Psoas muscle (tissue), 7 donors: ENCODE measurements at regions not wholly inside any gene's neighbourhood (a gene's known extent, or its start where the extent isn't known, plus 50 kb on each side); places are given as distances from the start of the nearest gene placed in this dataset.

Source experiments
- ATAC-seq, 4 donors: fragments of 200-7000 bp; cut with Tn5 transposase; one replicate each; pipeline ENCODE4 v1.9.1; 2020; ENCODE audit warnings: moderate library complexity in 3 of 4, mild to moderate bottlenecking in 2 of 4
- DNase-seq, 2 donors: peaks; one replicate each; pipeline ENCODE4 v3.0.0-alpha.2; 2020
- H3K27ac ChIP-seq: fragments of 200-600 bp; one replicate; pipeline ENCODE4 v1.8.0; 2022
- H3K27me3 ChIP-seq, 3 donors: fragments of 200-600 bp in 1 of 3; one replicate each; pipeline versions ENCODE4 v1.6.1 to v1.8.0; 2013 to 2022; ENCODE audit warnings: low read length in 2 of 3, mild to moderate bottlenecking in 2 of 3, moderate library complexity in 1 of 3; ENCODE audit not compliant: insufficient read depth in 3 of 3
- H3K36me3 ChIP-seq, 2 donors: fragments of 200-600 bp in 1 of 2; one replicate each; pipeline versions ENCODE4 v1.6.1 to v1.8.0; 2013 to 2022; ENCODE audit warnings: low read depth in 1 of 2, mild to moderate bottlenecking in 1 of 2, moderate library complexity in 1 of 2; ENCODE audit not compliant: insufficient read depth in 1 of 2
- H3K4me1 ChIP-seq: fragments of 200-600 bp; one replicate; pipeline ENCODE4 v1.8.0; 2022
- H3K4me3 ChIP-seq: fragments of 200-600 bp; one replicate; pipeline ENCODE4 v1.8.0; 2022; ENCODE audit warnings: mild to moderate bottlenecking
- H3K9me3 ChIP-seq: fragments of 200-600 bp; one replicate; pipeline ENCODE4 v1.8.0; 2022
- WGBS, 3 donors: extraction: QIAGEN DNeasy Blood & Tissue Kit; methylation state at CpG; one replicate each; pipeline versions ENCODE4 v1.1.6 to v1.1.7; 2013; 5-methylcytosine and 5-hydroxymethylcytosine counted together
- intact Hi-C, 2 donors: fragments of 100-400 bp; cut with DNase I; formaldehyde crosslinking; loops; one replicate each; pipeline versions ENCODE4 v1.11.0 to v1.14.2; 2022
- TF ChIP-seq, protein P1 (sequence below): fragments of 200-600 bp; IDR thresholded peaks from one replicate; pipeline ENCODE4 v1.8.0; 2022; ENCODE audit warnings: antibody characterized with exemption
- donor health status: healthy with polysubstance abuse.
- donor health status: DM: no; HTN: no; CAD: no; lungs with moderate emphysema.
- donor health status: Bipolar disorder and iron deficiency.
- donor health status: healthy.
- donor health status: DM: yes; HTN: yes; CAD: no.
- donor health status: DM: no; HTN: no; CAD: no.
- donor health status: DM: yes; HTN: yes; CAD: no.

DNA sequence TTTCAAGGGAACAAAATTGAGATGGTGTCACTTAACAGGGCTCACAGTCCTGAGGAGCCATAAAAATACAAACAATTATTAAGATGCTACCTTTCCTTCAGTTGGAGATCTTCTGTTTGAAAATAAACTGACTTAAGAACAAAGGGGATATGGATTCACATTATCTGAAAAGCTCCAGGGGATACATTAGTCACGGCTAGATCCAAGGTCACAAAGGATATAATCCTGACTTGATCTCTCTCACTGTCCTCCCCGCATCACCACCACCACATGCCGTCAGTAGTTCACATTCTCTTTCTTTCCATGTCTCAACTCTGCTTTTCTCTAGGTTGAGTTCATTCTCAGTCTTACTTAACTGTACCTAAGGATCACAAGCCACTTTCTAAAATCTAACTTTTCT lies 530.4 kb upstream of the MARCKS start:
- Histone ChIP-seq H3K27me3 (no peaks in the 10 kb centered on the region), H3K4me3 (no peak overlapping the region), H3K4me1 (no peaks in the 10 kb centered on the region), H3K9me3 (no peaks in the 10 kb centered on the region), H3K27ac (no peak overlapping the region), H3K36me3 (no peaks in the 10 kb centered on the region)
- ATAC-seq (no peak), DNase-seq (no peak)
- TF ChIP-seq, protein P1, sequence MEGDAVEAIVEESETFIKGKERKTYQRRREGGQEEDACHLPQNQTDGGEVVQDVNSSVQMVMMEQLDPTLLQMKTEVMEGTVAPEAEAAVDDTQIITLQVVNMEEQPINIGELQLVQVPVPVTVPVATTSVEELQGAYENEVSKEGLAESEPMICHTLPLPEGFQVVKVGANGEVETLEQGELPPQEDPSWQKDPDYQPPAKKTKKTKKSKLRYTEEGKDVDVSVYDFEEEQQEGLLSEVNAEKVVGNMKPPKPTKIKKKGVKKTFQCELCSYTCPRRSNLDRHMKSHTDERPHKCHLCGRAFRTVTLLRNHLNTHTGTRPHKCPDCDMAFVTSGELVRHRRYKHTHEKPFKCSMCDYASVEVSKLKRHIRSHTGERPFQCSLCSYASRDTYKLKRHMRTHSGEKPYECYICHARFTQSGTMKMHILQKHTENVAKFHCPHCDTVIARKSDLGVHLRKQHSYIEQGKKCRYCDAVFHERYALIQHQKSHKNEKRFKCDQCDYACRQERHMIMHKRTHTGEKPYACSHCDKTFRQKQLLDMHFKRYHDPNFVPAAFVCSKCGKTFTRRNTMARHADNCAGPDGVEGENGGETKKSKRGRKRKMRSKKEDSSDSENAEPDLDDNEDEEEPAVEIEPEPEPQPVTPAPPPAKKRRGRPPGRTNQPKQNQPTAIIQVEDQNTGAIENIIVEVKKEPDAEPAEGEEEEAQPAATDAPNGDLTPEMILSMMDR = no peak
- 87 to 88% (median 88%) methylated on average over 3 of the region's 3 CpGs for WGBS, 3 donors
- intact Hi-C loops = no loop called here

DNA sequence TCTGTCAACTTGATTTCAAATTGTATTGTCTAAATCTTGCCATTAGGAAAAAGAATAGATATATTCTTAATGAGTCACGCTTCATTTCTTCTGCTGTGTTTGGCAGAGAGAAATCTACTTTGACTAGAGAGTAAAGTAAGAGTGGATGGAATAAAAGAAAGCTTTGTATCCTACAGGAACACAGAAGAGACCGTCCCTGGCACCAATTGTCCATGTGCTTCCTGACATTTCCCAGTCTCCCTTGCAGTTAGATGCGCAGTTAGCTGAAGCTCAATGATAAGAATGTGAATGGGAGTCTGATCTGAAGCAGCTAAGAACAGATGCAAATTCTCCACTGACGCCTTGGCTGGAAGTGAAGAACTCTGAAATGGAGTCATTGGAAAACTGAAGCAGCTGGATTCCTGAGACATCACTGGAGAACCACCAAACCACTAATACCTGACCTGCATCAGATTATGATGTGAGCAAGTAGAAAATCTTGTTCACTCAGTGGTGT lies 528.2 kb upstream of the MARCKS start:
- Histone ChIP-seq H3K36me3 (no peaks in the 10 kb centered on the region), H3K4me3 (no peak overlapping the region), H3K9me3 (no peaks in the 10 kb centered on the region), H3K27me3 (no peaks in the 10 kb centered on the region), H3K27ac (no peak overlapping the region), H3K4me1 (no peaks in the 10 kb centered on the region)
- no peak for DNase-seq
- ATAC-seq = no peak
- intact Hi-C loops = no loop called here
- TF ChIP-seq, protein P1 = no peak
- WGBS, 3 donors = 62 to 72% (median 62%) methylated on average over 4 of the region's 4 CpGs

DNA sequence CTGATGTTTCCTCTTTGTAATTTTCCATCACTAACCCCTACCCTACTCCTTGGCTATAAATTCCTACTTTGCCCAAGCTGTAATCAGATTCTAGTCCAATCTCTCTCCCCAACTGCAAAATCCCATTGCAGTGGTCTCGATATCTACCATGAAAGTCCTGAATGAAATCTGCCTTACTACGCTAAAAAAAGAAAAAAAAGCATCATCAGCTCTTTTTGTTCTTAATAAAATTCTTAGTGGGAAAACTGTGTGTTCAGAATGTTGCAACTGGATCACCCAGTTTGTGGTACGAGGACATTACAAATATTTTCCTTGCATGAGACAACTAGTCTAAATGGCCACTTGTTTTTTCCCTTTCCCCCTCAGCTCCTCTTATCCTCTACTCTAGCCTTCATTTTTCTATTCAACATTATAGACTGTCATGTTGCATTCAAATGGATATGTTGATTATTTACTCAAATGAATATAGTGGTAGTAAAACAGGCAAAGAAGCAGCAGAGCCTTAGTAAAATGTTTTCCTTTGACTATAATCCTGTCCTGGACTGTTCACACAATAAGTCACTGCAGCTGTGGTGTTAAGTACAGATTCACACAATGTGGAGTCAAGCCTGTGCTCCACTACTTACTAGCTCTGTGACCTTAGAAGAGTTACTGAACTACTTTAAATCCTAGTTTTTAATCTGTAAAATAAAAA lies 527.1 kb upstream of the MARCKS start:
- H3K4me3 ChIP-seq = no peak overlapping the region
- ATAC-seq = no peak
- H3K27me3 ChIP-seq = no peaks in the 10 kb centered on the region
- H3K27ac ChIP-seq = no peak overlapping the region
- no peaks in the 10 kb centered on the region for H3K4me1 ChIP-seq
- intact Hi-C loops = no loop called here
- DNase-seq = no peak
- no peaks in the 10 kb centered on the region for H3K36me3 ChIP-seq
- TF ChIP-seq, protein P1 = no peak
- 89 to 95% (median 91%) methylated on average over 3 of the region's 3 CpGs for WGBS, 3 donors
- H3K9me3 ChIP-seq = no peaks in the 10 kb centered on the region

DNA sequence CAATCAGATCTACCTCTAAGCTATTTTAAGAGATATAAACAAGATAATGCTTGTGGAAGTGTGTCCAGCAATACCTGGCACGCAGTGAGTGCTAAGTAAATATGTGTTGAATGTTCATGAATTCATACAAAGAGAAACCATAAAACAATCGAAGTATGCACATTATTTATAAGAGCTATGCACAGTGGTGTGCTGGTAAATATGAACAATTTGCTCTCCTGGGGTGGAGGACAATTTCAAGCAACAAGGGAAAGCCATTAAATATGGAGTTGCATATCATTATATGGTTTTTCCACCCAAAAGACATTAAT lies 526.6 kb upstream of the MARCKS start:
- intact Hi-C loops = no loop called here
- 87 to 94% (median 88%) methylated on average over 2 of the region's 2 CpGs for WGBS, 3 donors
- TF ChIP-seq, protein P1 = no peak
- Histone ChIP-seq H3K27ac (no peak overlapping the region), H3K36me3 (no peaks in the 10 kb centered on the region), H3K4me3 (no peak overlapping the region), H3K27me3 (no peaks in the 10 kb centered on the region), H3K9me3 (no peaks in the 10 kb centered on the region), H3K4me1 (no peaks in the 10 kb centered on the region)
- DNase-seq (no peak), ATAC-seq (no peak)

DNA sequence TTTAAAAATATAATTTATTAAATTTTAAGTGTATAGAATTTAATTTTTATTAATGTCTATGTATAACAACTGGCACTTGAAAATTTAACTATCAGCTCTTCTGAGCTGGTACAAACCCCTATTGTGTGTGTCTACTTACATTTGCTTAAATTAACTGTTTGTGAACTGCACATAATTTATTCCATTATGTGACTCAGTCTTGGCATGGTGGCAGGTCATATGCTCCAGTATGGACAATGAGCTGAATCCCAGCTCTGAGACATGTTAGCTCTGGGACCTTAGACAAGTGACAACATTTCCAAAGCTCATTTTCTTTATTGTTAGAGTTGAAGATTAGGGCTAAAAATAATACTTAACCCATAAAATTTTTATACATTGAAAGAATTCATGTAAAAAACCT lies 526.1 kb upstream of the MARCKS start:
- H3K27ac ChIP-seq = no peak overlapping the region
- no peak for DNase-seq
- no peaks in the 10 kb centered on the region for H3K4me1 ChIP-seq
- no peaks in the 10 kb centered on the region for H3K9me3 ChIP-seq
- ATAC-seq = no peak
- H3K27me3 ChIP-seq = no peaks in the 10 kb centered on the region
- TF ChIP-seq, protein P1 = no peak
- H3K36me3 ChIP-seq = no peaks in the 10 kb centered on the region
- no peak overlapping the region for H3K4me3 ChIP-seq
- intact Hi-C loops = no loop called here
